ENCODE measurements at regions not wholly inside any gene's neighbourhood (a gene's known extent, or its start where the extent isn't known, plus 50 kb on each side); places are given as distances from the start of the nearest gene placed in this dataset.

DNA sequence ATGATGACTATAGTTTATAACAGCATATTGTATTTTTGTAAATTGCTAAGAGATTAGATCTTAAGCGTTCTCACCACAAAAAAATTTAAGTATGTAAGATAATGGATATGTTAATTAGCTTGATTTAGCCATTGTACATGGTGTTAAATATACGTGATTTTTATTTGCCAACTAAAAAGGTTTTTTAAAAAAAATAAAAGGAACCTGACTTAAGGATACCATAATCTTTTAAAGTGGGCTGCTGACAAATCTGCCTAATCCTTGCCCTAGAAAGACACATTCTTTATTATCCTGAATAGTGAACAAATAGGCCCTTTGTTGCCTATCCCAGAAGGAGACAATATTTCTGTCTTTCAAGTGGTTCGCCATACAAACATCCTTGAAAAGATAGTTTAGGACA, 94.6 kb upstream of the FAM47C start:
- no peak overlapping the region for H3K27ac Mint-ChIP-seq
- H3K9me3 Mint-ChIP-seq: no peaks in the 10 kb centered on the region
- H3K4me3 Mint-ChIP-seq: no peak overlapping the region
- DNase-seq (ENCODE audit: low spot score): no peak
- no peaks in the 10 kb centered on the region for H3K4me1 Mint-ChIP-seq (ENCODE audit: low read depth in 2 of 2)
- no peak for ATAC-seq
- H3K36me3 Mint-ChIP-seq: no peaks in the 10 kb centered on the region
- no peaks in the 10 kb centered on the region for H3K27me3 Mint-ChIP-seq

DNA sequence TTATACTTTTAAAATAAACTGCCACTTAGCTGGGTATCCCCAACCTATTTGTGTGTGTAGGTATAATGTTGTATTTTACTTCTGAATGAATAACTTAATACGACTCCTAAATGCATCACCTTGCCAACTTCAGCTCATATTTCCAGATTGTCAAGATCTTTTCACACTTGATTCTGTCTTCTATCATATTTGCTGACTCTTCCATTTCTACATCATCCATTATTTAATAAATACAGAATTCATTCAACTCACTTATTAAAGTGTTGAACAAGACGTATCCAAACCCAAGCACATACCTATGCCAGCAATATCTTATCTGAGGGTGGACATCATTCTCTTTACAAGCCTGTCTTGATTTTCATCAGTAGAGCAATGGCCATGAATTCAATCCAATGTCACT, 91.2 kb upstream of the FAM47C start:
- ATAC-seq (no peak), DNase-seq (ENCODE audit: low spot score) (no peak)
- Mint-ChIP-seq H3K27ac (no peak overlapping the region), H3K4me3 (no peak overlapping the region), H3K9me3 (no peaks in the 10 kb centered on the region), H3K4me1 (ENCODE audit: low read depth in 2 of 2) (no peaks in the 10 kb centered on the region), H3K36me3 (no peaks in the 10 kb centered on the region), H3K27me3 (no peaks in the 10 kb centered on the region)

DNA sequence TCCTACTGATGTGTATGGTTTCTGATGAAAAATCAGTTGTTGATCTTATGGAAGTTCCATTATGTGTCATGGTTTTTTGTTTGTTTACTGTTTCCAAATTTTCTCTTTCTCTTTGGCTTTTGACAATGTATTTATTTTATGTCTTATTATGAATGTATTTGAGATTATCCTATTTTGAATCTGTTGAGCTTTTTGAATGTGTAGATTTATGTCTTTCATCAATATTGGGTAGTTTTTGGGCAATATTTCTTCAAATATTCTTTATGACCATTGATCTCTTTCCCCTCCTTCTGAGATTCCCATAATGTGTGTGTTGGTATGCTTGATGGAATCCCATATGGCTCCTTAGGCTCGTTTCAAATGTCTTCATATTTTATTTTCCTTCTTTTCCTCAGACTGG, 80.5 kb upstream of the FAM47C start:
- Mint-ChIP-seq H3K4me3 (no peak overlapping the region), H3K27ac (no peak overlapping the region), H3K9me3 (peaks cover 10% of the 10 kb centered on the region), H3K4me1 (ENCODE audit: low read depth in 2 of 2) (no peaks in the 10 kb centered on the region), H3K36me3 (no peaks in the 10 kb centered on the region), H3K27me3 (no peaks in the 10 kb centered on the region)
- DNase-seq (ENCODE audit: low spot score) (no peak), ATAC-seq (no peak)

DNA sequence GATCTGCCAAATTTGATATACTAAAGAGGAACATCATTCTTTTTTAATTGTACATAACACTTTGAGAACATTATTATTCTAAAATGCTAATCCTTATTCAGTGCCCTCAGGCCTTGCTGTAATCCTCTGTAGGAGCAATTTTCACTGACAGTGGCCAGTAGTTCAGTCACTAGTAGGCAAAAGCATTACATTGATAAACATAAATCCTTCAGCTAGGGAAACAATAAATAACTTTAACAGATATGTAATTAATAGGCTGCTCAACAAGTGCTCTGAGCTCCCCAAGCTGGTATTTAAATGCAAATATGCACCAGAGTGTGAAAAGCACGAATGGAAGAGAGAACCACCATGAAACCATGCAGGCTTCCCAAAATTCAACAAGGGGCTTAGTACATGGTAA, 77.7 kb upstream of the FAM47C start:
- H3K36me3 Mint-ChIP-seq: no peaks in the 10 kb centered on the region
- no peak overlapping the region for H3K27ac Mint-ChIP-seq
- peaks cover 10% of the 10 kb centered on the region for H3K9me3 Mint-ChIP-seq
- no peak for DNase-seq (ENCODE audit: low spot score)
- no peaks in the 10 kb centered on the region for H3K4me1 Mint-ChIP-seq (ENCODE audit: low read depth in 2 of 2)
- no peak for ATAC-seq
- H3K4me3 Mint-ChIP-seq: no peak overlapping the region
- no peaks in the 10 kb centered on the region for H3K27me3 Mint-ChIP-seq

DNA sequence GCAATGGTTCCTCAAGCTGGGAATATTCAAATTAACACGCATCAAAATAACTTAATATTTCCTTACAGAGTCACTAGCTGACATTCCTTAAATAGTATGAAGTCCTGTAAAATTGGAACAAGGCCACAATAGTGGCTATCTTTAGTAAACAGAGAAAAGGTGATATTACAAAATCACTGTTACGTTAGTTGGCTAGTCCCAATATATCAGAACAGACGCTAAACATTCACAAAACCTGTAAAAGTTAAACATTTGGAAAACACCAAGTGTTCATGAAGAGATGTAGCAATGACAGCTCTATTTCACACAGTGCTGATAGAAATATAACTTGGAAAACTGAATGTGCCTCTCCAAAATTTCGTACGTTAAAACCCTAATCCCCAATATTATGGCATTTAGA, 61.0 kb upstream of the FAM47C start:
- Mint-ChIP-seq H3K4me1 (ENCODE audit: low read depth in 2 of 2) (no peaks in the 10 kb centered on the region), H3K27me3 (peaks cover 0 to 9% of the 10 kb centered on the region in 2 donors), H3K27ac (no peak overlapping the region), H3K9me3 (no peaks in the 10 kb centered on the region), H3K4me3 (no peak overlapping the region), H3K36me3 (no peaks in the 10 kb centered on the region)
- no peak for DNase-seq (ENCODE audit: low spot score)
- ATAC-seq: no peak

DNA sequence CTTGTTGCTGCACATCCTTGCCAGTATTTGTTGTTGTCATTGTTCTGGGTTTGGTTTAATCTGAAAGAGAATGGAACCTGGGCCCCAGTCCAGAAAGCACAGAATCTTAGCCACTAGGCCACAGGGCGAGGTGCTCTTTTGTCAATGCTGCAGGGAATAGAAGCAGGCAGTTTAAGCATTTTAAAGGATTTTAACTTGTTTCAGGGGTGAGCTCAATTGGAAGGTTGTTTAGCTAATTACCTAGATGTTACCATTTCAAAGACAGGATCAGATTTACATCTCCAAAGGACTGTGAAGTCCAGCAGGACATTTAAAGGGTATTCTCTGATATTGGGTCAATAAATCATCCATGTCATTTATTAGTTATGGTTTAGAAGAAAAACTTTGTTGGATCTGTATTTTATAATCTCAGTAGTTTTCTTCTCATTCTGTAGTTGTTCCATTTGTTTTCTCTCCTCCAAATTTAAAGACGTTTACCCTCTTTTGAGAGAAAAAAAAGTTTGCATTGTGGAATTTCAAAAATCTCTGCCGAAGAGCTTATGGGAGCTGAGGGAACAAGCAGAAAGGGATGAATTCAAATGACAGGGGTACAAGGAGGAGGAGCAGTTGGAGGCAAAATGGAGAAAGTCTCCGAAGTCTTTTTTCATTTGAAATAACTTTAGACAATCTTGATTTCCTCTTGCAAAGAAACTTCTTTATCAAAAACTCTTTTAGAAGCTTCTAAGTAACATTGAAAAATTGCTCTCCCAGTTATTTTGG, 57.5 kb upstream of the FAM47C start:
- Mint-ChIP-seq H3K27ac (no peak overlapping the region), H3K36me3 (no peaks in the 10 kb centered on the region), H3K4me3 (no peak overlapping the region), H3K9me3 (no peaks in the 10 kb centered on the region), H3K27me3 (peaks cover 0 to 14% of the 10 kb centered on the region in 2 donors), H3K4me1 (ENCODE audit: low read depth in 2 of 2) (no peaks in the 10 kb centered on the region)
- DNase-seq (ENCODE audit: low spot score): no peak
- no peak for ATAC-seq

DNA sequence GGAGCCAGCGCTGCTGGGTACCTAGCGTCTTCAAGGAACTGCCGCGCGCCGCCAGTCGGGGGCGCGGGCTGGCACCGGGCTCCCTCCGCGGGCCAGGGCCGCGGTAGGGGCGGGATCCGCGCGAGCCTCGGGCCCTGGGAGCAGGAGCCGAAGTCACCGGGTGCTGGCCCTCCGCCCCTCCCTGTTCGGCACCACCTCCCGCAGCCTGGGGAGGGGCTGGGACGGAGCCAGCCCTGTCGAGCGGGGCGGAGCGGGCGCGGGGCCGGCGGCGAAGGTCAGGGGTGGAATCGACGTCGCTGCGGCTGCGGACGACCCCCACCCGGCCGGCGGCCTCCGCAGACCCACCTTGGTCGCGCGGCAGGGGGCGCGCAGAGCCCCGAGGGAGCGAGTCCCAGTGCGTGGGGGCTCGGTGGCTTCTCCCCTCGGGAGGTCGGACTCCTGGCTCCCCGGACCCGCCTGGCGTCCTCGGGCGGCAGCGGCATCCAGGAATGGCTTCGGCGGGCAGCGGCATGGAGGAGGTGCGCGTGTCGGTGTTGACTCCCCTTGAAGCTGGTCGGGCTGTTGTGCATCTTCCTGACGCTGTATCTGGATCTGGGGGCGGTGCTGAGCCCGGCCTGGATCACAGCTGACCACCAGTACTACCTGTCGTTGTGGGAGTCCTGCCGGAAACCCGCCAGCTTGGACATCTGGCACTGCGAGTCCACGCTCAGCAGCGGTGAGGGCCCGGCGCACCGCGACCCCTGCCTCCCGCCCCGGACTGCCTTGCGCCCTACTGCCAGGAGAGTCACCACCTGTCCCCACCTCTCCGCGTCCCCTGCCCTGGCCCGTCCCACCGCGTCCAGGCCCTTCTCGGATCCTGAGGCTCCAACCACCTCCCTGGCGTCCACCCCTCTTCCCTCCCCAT, 50.5 kb upstream of the FAM47C start:
- H3K9me3 Mint-ChIP-seq: no peaks in the 10 kb centered on the region

More for the DNA sequence above, 50.5 kb upstream of the FAM47C start:
- H3K4me3 Mint-ChIP-seq: no peak overlapping the region
- H3K4me1 Mint-ChIP-seq (ENCODE audit: low read depth in 2 of 2): no peaks in the 10 kb centered on the region
- no peak overlapping the region for H3K27ac Mint-ChIP-seq
- peaks cover 15 to 23% of the 10 kb centered on the region in 2 donors for H3K27me3 Mint-ChIP-seq
- no peaks in the 10 kb centered on the region for H3K36me3 Mint-ChIP-seq
- DNase-seq (ENCODE audit: low spot score): no peak
- ATAC-seq: peak in 1 of 2 donors; percentile 43

Measured in natural killer cell treated with Interleukin-12 subunit alpha and Interleukin-12 subunit beta and Interleukin-15 and Interleukin-18, amount 100 ng/mL, for 72 hours (primary cell).